ENCODE measurements at regions not wholly inside any gene's neighbourhood (a gene's known extent, or its start where the extent isn't known, plus 50 kb on each side); places are given as distances from the start of the nearest gene placed in this dataset.

DNA sequence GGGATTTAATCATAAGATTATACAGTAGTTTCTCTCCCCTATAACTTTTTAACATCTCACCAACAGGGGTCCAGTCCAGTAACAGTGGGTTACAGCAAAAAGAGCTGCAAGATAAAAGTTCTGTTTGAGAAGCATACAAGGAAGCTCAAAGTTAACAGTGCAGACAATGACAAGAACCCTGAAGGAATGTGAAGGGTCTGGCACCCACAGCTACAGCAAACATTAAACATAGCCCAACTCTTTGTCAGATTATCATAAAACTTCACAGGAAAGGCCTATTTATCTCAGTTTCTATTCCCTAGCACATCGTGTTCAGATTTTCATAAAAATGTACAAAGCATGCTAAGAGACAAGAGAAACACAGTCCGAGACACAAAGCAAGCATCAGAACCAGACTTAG, 309.4 kb downstream of the DIRAS2 start:
- H3F3A ChIP-seq (ENCODE audit: insufficient read depth, low read length): no peaks in the 10 kb centered on the region
- H3K9me3 ChIP-seq (replicated peaks; ENCODE audit: insufficient read depth, low read length): no peaks in the 10 kb centered on the region
- H3K79me2 ChIP-seq (ENCODE audit: low read length): no peaks in the 10 kb centered on the region
- no peaks in the 10 kb centered on the region for H4K20me1 ChIP-seq (ENCODE audit: insufficient read depth, low read length)
- no peak overlapping the region for H3K4me2 ChIP-seq (ENCODE audit: low read depth, low read length)
- H3K4me3 ChIP-seq (ENCODE audit: low read length): no peak overlapping the region
- TF ChIP-seq EZH2phosphoT487 (IDR thresholded peaks at IDR 0.05; ENCODE audit: low read length) (no peak), EZH2 (optimal IDR thresholded peaks at IDR 0.05; ENCODE audit: low read depth, low read length) (no peak)
- TF ChIP-seq, protein P1, sequence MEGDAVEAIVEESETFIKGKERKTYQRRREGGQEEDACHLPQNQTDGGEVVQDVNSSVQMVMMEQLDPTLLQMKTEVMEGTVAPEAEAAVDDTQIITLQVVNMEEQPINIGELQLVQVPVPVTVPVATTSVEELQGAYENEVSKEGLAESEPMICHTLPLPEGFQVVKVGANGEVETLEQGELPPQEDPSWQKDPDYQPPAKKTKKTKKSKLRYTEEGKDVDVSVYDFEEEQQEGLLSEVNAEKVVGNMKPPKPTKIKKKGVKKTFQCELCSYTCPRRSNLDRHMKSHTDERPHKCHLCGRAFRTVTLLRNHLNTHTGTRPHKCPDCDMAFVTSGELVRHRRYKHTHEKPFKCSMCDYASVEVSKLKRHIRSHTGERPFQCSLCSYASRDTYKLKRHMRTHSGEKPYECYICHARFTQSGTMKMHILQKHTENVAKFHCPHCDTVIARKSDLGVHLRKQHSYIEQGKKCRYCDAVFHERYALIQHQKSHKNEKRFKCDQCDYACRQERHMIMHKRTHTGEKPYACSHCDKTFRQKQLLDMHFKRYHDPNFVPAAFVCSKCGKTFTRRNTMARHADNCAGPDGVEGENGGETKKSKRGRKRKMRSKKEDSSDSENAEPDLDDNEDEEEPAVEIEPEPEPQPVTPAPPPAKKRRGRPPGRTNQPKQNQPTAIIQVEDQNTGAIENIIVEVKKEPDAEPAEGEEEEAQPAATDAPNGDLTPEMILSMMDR (IDR thresholded peaks at IDR 0.05; ENCODE audit: low read length): no peak
- no peak overlapping the region for H2AFZ ChIP-seq (ENCODE audit: low read length)
- no peaks in the 10 kb centered on the region for H3K4me1 ChIP-seq (ENCODE audit: low read length)
- H3K27ac ChIP-seq (ENCODE audit: low read length): no peak overlapping the region
- DNase-seq: no peak
- H3K9me2 ChIP-seq (replicated peaks; ENCODE audit: insufficient read depth, low read length): no peaks in the 10 kb centered on the region
- no peaks in the 10 kb centered on the region for H3K27me3 ChIP-seq (replicated peaks; ENCODE audit: insufficient read depth, low read length)
- H3K9ac ChIP-seq (ENCODE audit: low read length): no peak overlapping the region
- no peaks in the 10 kb centered on the region for H3K36me3 ChIP-seq (replicated peaks; ENCODE audit: insufficient read depth, low read length)

DNA sequence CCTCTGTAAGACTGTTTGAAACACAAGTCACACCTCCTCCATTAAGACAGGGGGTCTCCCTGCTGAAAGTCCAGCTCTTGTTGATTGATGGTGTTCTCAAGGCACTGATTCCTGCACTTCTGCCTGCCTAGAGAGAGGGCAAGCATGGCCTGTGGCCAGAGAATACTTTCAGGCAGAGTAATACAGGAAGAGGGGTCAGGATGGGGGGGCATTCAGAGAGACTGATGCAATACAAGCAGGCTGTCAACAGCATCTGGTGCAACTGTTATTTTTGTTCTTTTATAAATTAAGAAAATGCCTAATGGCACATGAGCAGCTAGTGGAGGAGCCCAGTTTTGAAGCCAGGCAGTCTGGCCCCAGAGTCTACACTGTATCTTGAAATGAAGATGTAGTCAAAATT, 302.2 kb downstream of the DIRAS2 start:
- no peaks in the 10 kb centered on the region for H3K36me3 ChIP-seq (replicated peaks; ENCODE audit: insufficient read depth, low read length)
- H3K4me1 ChIP-seq (ENCODE audit: low read length): no peaks in the 10 kb centered on the region
- no peak overlapping the region for H3K4me3 ChIP-seq (ENCODE audit: low read length)
- H4K20me1 ChIP-seq (ENCODE audit: insufficient read depth, low read length): no peaks in the 10 kb centered on the region
- H3F3A ChIP-seq (ENCODE audit: insufficient read depth, low read length): no peaks in the 10 kb centered on the region
- no peaks in the 10 kb centered on the region for H3K79me2 ChIP-seq (ENCODE audit: low read length)
- H2AFZ ChIP-seq (ENCODE audit: low read length): no peak overlapping the region
- H3K27ac ChIP-seq (ENCODE audit: low read length): no peak overlapping the region
- no peaks in the 10 kb centered on the region for H3K27me3 ChIP-seq (replicated peaks; ENCODE audit: insufficient read depth, low read length)
- no peaks in the 10 kb centered on the region for H3K9me3 ChIP-seq (replicated peaks; ENCODE audit: insufficient read depth, low read length)
- no peak overlapping the region for H3K4me2 ChIP-seq (ENCODE audit: low read depth, low read length)
- DNase-seq: no peak
- no peak overlapping the region for H3K9ac ChIP-seq (ENCODE audit: low read length)
- no peaks in the 10 kb centered on the region for H3K9me2 ChIP-seq (replicated peaks; ENCODE audit: insufficient read depth, low read length)
- TF ChIP-seq EZH2 (optimal IDR thresholded peaks at IDR 0.05; ENCODE audit: low read depth, low read length) (no peak), EZH2phosphoT487 (IDR thresholded peaks at IDR 0.05; ENCODE audit: low read length) (no peak)
- TF ChIP-seq, protein P1 (IDR thresholded peaks at IDR 0.05; ENCODE audit: low read length): no peak

- H3K9me2 ChIP-seq (replicated peaks; ENCODE audit: insufficient read depth, low read length): no peaks in the 10 kb centered on the region
- no peaks in the 10 kb centered on the region for H3K9me3 ChIP-seq (replicated peaks; ENCODE audit: insufficient read depth, low read length)
- no peak overlapping the region for H2AFZ ChIP-seq (ENCODE audit: low read length)
- DNase-seq: no peak
- no peak overlapping the region for H3K4me3 ChIP-seq (ENCODE audit: low read length)
- TF ChIP-seq EZH2phosphoT487 (IDR thresholded peaks at IDR 0.05; ENCODE audit: low read length): no peak
- no peak for TF ChIP-seq EZH2 (optimal IDR thresholded peaks at IDR 0.05; ENCODE audit: low read depth, low read length)
- TF ChIP-seq, protein P1 (IDR thresholded peaks at IDR 0.05; ENCODE audit: low read length): no peak
- no peak overlapping the region for H3K4me2 ChIP-seq (ENCODE audit: low read depth, low read length)
- H3F3A ChIP-seq (ENCODE audit: insufficient read depth, low read length): no peaks in the 10 kb centered on the region
- no peak overlapping the region for H3K27ac ChIP-seq (ENCODE audit: low read length)
- no peak overlapping the region for H3K9ac ChIP-seq (ENCODE audit: low read length)
- H3K27me3 ChIP-seq (replicated peaks; ENCODE audit: insufficient read depth, low read length): no peaks in the 10 kb centered on the region
- H3K36me3 ChIP-seq (replicated peaks; ENCODE audit: insufficient read depth, low read length): no peaks in the 10 kb centered on the region
- H3K79me2 ChIP-seq (ENCODE audit: low read length): no peaks in the 10 kb centered on the region
- H4K20me1 ChIP-seq (ENCODE audit: insufficient read depth, low read length): no peaks in the 10 kb centered on the region
- H3K4me1 ChIP-seq (ENCODE audit: low read length): no peaks in the 10 kb centered on the region
Measured at GRCh38 chr9:90342607-90343006, 300.0 kb downstream of the DIRAS2 start.
